IPS DF 19.7 (cell line): ENCODE measurements at regions not wholly inside any gene's neighbourhood (a gene's known extent, or its start where the extent isn't known, plus 50 kb on each side); places are given as distances from the start of the nearest gene placed in this dataset.

ENCODE experiments used
- DNase-seq: peaks from one replicate; pipeline ENCODE4 v3.0.0-alpha.2; 2013; ENCODE audit warnings: low read depth, low spot score

- no peak for DNase-seq
Measured at GRCh38 chr4:122305853-122306252, 73.0 kb upstream of the ADAD1 start.

- no peak for DNase-seq
Measured at GRCh38 chr4:122309988-122310626, 68.7 kb upstream of the ADAD1 start.

- no peak for DNase-seq
Measured at GRCh38 chr4:122313006-122313646, 65.7 kb upstream of the ADAD1 start.

GRCh38 chr4:122326908-122327307 lies 51.9 kb upstream of the ADAD1 start:
- no peak for DNase-seq

GRCh38 chr4:122328893-122329292 lies 49.9 kb upstream of the ADAD1 start:
- DNase-seq = no peak
